HepG2 (cell line): ENCODE measurements at regions not wholly inside any gene's neighbourhood (a gene's known extent, or its start where the extent isn't known, plus 50 kb on each side); places are given as distances from the start of the nearest gene placed in this dataset.

Experiments used
- ATAC-seq: fragments of 200-7000 bp; cut with Tn5 transposase; 3 replicates; pipeline ENCODE4 v1.9.1; 2020; ENCODE audit warnings: mild to moderate bottlenecking, moderate library complexity
- BruUV-seq: library from RNA; stranded (reverse); fragments of 400-500 nt; replicated peaks from 2 replicates; lab custom pipeline; 2021; lab: Mats Ljungman, UMichigan
- CTCF ChIA-PET: fragments of 300-600 bp; formaldehyde crosslinking; extraction: SDS; loops from one replicate; lab custom pipeline; 2021; ENCODE audit warnings: low total read pairs, inconsistent platforms, low intra/inter-chr PET ratio; lab: Yijun Ruan, JAX
- POLR2A ChIA-PET: fragments of 350-600 bp; sonication (Branson Sonifier 250); formaldehyde crosslinking; loops from one replicate; lab custom pipeline; 2020; ENCODE audit warnings: antibody characterized with exemption, inconsistent platforms; lab: Yijun Ruan, JAX
- DNase-seq: peaks from one replicate; pipeline ENCODE4 v3.0.0-alpha.2; 2015; ENCODE audit warnings: low spot score
- FAIRE-seq: peaks from 3 replicates; lab custom pipeline; 2011; peaks lifted over from hg19 to GRCh38; lab: Jason Lieb, UNC
- H2AFZ ChIP-seq: one replicate; pipeline ENCODE4 v1.6.1; 2011; ENCODE audit warnings: low read length, inconsistent platforms
- H3K27ac ChIP-seq: fragments of 300-600 bp; 3 replicates; pipeline ENCODE4 v1.8.0; 2011; ENCODE audit warnings: mixed run types, mild to moderate bottlenecking, mixed read lengths, low read length, inconsistent platforms; ENCODE audit not compliant: insufficient read depth; ENCODE audit errors: extremely low read length
- H3K27me3 ChIP-seq, 2 experiments: fragments of 200-600 bp in 1 of 2; 2 replicates in 1 of 2; 3 replicates in 1 of 2; pipeline versions ENCODE4 v1.6.0 to v1.8.0; 2011; ENCODE audit warnings: low read length in 2 of 2, mild to moderate bottlenecking in 2 of 2, moderate library complexity in 2 of 2, inconsistent platforms in 1 of 2; ENCODE audit not compliant: insufficient read depth in 2 of 2, control insufficient read depth in 1 of 2
- H3K36me3 ChIP-seq, 2 experiments: fragments of 200-600 bp in 1 of 2; replicated peaks in 1 of 2; 2 replicates in 1 of 2; 3 replicates in 1 of 2; pipeline versions ENCODE4 v1.5.1 to v1.8.0; 2011; ENCODE audit warnings: low read length in 2 of 2, inconsistent platforms in 1 of 2; ENCODE audit not compliant: insufficient read depth in 2 of 2, control insufficient read depth in 1 of 2
- H3K4me1 ChIP-seq: 2 replicates; pipeline ENCODE4 v1.5.1; 2012; ENCODE audit warnings: low read length, inconsistent platforms; ENCODE audit not compliant: insufficient read depth
- H3K4me2 ChIP-seq: 2 replicates; pipeline ENCODE4 v1.6.0; 2011; ENCODE audit warnings: low read depth, low read length, inconsistent platforms
- H3K4me3 ChIP-seq, 3 experiments: fragments of 200-600 bp in 1 of 3; sonication (generic), shearing (Covaris generic) in 1 of 3; replicated peaks in 1 of 3; 2 replicates each; pipeline ENCODE4 v1.5.1; 2011 to 2016; ENCODE audit warnings: low read length in 3 of 3, inconsistent platforms in 2 of 3, low read depth in 2 of 3, mild to moderate bottlenecking in 2 of 3, control low read depth in 1 of 3, mixed read lengths in 1 of 3; ENCODE audit not compliant: insufficient read depth in 1 of 3
- H3K79me2 ChIP-seq: one replicate; pipeline ENCODE4 v1.6.1; 2011; ENCODE audit warnings: low read length, inconsistent platforms; ENCODE audit not compliant: insufficient read depth
- H3K9ac ChIP-seq: 2 replicates; pipeline ENCODE4 v1.6.0; 2011; ENCODE audit warnings: mild to moderate bottlenecking, low read depth, low read length, inconsistent platforms; ENCODE audit not compliant: insufficient read depth
- H3K9me3 ChIP-seq: 2 replicates; pipeline ENCODE4 v1.5.1; 2012; ENCODE audit warnings: mild to moderate bottlenecking, low read length
- H4K20me1 ChIP-seq: 2 replicates; pipeline ENCODE4 v1.6.0; 2011; ENCODE audit warnings: inconsistent platforms, mild to moderate bottlenecking, low read length, moderate library complexity; ENCODE audit not compliant: insufficient read depth
- ADNP ChIP-seq: sonication (generic); formaldehyde crosslinking; IDR thresholded peaks from 2 replicates; pipeline ENCODE4 v1.4.0; 2020; ENCODE audit warnings: missing genetic modification reagents
- CEBPB ChIP-seq: IDR thresholded peaks from 2 replicates; pipeline ENCODE4 v1.6.1; 2011; ENCODE audit warnings: low read depth, low read length, improper control_type of control experiment, borderline replicate concordance
- CHCHD3 ChIP-seq: sonication (generic); formaldehyde crosslinking; IDR thresholded peaks from 2 replicates; pipeline ENCODE4 v1.8.0; 2022; ENCODE audit warnings: mild to moderate bottlenecking, missing genetic modification reagents, moderate library complexity
- FOSL1 ChIP-seq: sonication (generic); formaldehyde crosslinking; IDR thresholded peaks from 2 replicates; pipeline ENCODE4 v1.9.0; 2021; ENCODE audit warnings: missing genetic modification reagents, borderline replicate concordance
- JUNB ChIP-seq: sonication (generic); formaldehyde crosslinking; IDR thresholded peaks from 2 replicates; pipeline ENCODE4 v1.8.0; 2022; ENCODE audit warnings: missing genetic modification reagents, mild to moderate bottlenecking, borderline replicate concordance
- NFE2 ChIP-seq: sonication (generic); formaldehyde crosslinking; IDR thresholded peaks from 2 replicates; pipeline ENCODE4 v1.4.0; 2020; ENCODE audit warnings: missing genetic modification reagents
- NONO ChIP-seq, 2 experiments: fragments of 450-650 bp in 1 of 2; sonication (generic) in 1 of 2; formaldehyde crosslinking in 1 of 2; IDR thresholded peaks in 1 of 2; conservative IDR thresholded peaks in 1 of 2; 2 replicates each; pipeline versions ENCODE4 v1.6.1 to v1.8.0; 2017 to 2022; ENCODE audit warnings: mild to moderate bottlenecking in 1 of 2, missing genetic modification reagents in 1 of 2, moderate library complexity in 1 of 2
- SALL2 ChIP-seq: sonication (generic); formaldehyde crosslinking; IDR thresholded peaks from 2 replicates; pipeline ENCODE4 v1.8.1; 2023; ENCODE audit warnings: mild to moderate bottlenecking, missing genetic modification reagents, inconsistent platforms
- YY1 ChIP-seq: IDR thresholded peaks from 2 replicates; pipeline ENCODE4 v1.6.1; 2011; ENCODE audit warnings: low read length, low read depth, moderate library complexity, mild to moderate bottlenecking; ENCODE audit not compliant: insufficient read depth, insufficient replicate concordance
- ZNF350 ChIP-seq: sonication (generic); formaldehyde crosslinking; IDR thresholded peaks from 2 replicates; pipeline ENCODE4 v1.4.0; 2020; ENCODE audit warnings: mild to moderate bottlenecking, low read depth, missing genetic modification reagents, borderline replicate concordance
- WGBS: methylation state at CpG from one replicate; pipeline ENCODE4 v1.1.6; 2017; ENCODE audit warnings: low lambda C conversion rate; 5-methylcytosine and 5-hydroxymethylcytosine counted together
- in situ Hi-C: cut with HindIII; loops from 2 replicates; pipeline ENCODE4 v1.10.0; 2017; ENCODE audit warnings: low pct_unique_long_range_greater_than_20kb; ENCODE audit not compliant: extremely low pct_ligation_motif_present
- intact Hi-C: fragments of 100-400 bp; cut with micrococcal nuclease; formaldehyde crosslinking; loops from one replicate; pipeline ENCODE4 v1.10.0; 2022; ENCODE audit not compliant: unreplicated experiment
- TF ChIP-seq, protein P1 (sequence below): sonication (generic); formaldehyde crosslinking; IDR thresholded peaks from 2 replicates; pipeline ENCODE4 v1.4.0; 2020; ENCODE audit warnings: missing genetic modification reagents, low read depth, mild to moderate bottlenecking, borderline replicate concordance

DNA sequence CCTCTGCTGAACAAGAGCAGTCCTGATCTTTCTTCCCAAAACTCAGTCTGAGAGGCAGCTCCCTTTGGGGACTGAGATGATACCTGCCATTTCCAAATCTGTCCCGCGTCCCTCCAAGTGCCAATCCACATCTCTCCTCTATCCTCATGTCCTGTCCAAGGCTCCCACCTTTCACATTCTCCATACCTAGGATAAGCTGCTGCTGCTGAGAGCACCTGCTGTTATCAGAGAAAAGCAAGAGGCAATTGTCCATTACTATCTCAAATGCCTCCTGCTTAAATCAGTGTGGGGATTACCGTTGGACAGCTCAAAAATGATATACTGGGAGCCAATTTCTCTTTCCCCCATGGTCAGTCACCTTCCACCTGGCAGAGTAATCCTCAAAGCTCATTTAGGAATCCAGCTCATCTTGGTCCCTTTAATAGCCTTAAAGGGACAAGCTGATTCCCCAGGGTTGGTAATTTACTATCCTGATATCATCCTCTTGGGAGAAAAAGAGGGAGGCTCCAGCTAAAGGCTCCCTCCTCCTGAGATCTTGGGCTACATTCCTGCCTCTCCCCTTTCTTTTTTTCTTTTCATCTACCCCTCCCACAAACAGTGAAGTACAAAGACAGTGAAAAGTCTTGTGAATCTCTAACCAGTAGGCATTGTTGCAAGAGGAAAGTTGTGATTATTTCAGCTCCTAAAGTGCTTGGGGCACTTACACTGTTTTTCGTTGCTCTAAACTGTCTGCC is 278.1 kb upstream of the CAMK1G start:
- no TSS peak for BruUV-seq
- Histone ChIP-seq H4K20me1 (no peaks in the 10 kb centered on the region), H3K4me1 (no peaks in the 10 kb centered on the region), H3K36me3 (no peaks in the 10 kb centered on the region), H3K4me2 (no peak overlapping the region), H3K9ac (no peak overlapping the region), H3K27ac (no peak overlapping the region), H2AFZ (no peak overlapping the region), H3K4me3 (no peak overlapping the region), H3K9me3 (no peaks in the 10 kb centered on the region), H3K27me3 (no peaks in the 10 kb centered on the region), H3K79me2 (no peaks in the 10 kb centered on the region)
- ATAC-seq: no peak
- no peak for FAIRE-seq
- CTCF ChIA-PET: no interaction called here
- POLR2A ChIA-PET: no interaction called here
- no peak for TF ChIP-seq CEBPB
- TF ChIP-seq FOSL1: no peak
- no peak for TF ChIP-seq ZNF350 (CRISPR knock-in tag)
- TF ChIP-seq, protein P1, sequence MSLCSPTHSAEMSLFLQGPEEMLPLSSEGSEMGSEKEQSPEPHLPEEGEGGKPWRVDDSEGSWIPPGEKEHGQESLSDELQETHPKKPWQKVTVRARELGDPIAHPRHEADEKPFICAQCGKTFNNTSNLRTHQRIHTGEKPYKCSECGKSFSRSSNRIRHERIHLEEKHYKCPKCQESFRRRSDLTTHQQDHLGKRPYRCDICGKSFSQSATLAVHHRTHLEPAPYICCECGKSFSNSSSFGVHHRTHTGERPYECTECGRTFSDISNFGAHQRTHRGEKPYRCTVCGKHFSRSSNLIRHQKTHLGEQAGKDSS (CRISPR knock-in tag): no peak
- TF ChIP-seq NFE2 (CRISPR knock-in tag): no peak
- TF ChIP-seq JUNB: no peak
- no peak for TF ChIP-seq SALL2 (CRISPR knock-in tag)
- TF ChIP-seq ADNP (CRISPR knock-in tag): no peak
- no peak for TF ChIP-seq YY1
- no peak for TF ChIP-seq CHCHD3
- no peak for TF ChIP-seq NONO (IDR thresholded peaks at IDR 0.05)
- no peak for TF ChIP-seq NONO (CRISPR knock-in tag; conservative IDR thresholded peaks at IDR 0.05)
- no peak for DNase-seq
- in situ Hi-C loops: no loop called here
- intact Hi-C loops: no loop called here
- 0% methylated on average over 4 of the region's 4 CpGs for WGBS
